Keratinocyte (primary cell): ENCODE measurements at regions not wholly inside any gene's neighbourhood (a gene's known extent, or its start where the extent isn't known, plus 50 kb on each side); places are given as distances from the start of the nearest gene placed in this dataset.

Experiments
- DNase-seq: peaks from one replicate; pipeline ENCODE4 v3.0.0-alpha.2; 2011; ENCODE audit warnings: low read depth, missing footprints, low spot score
- FAIRE-seq: peaks from 2 replicates; lab custom pipeline; 2011; peaks lifted over from hg19 to GRCh38; lab: Jason Lieb, UNC
- H2AFZ ChIP-seq: 2 replicates; pipeline ENCODE4 v1.6.0; 2012; ENCODE audit warnings: low read length, control low read depth, inconsistent platforms; ENCODE audit not compliant: control insufficient read depth
- H3K27ac ChIP-seq: 2 replicates; pipeline ENCODE4 v1.5.1; 2011; ENCODE audit warnings: low read length; ENCODE audit not compliant: control insufficient read depth, insufficient read depth
- H3K27me3 ChIP-seq: 3 replicates; pipeline ENCODE4 v1.6.0; 2011; ENCODE audit warnings: low read length; ENCODE audit not compliant: control insufficient read depth, insufficient read depth; ENCODE audit errors: extremely low read depth
- H3K36me3 ChIP-seq, 2 experiments: 2 replicates in 1 of 2; 3 replicates in 1 of 2; pipeline ENCODE4 v1.5.1; 2011; ENCODE audit warnings: low read length in 2 of 2, mild to moderate bottlenecking in 1 of 2; ENCODE audit not compliant: control insufficient read depth in 2 of 2, insufficient read depth in 2 of 2; ENCODE audit errors: extremely low read depth in 1 of 2
- H3K4me1 ChIP-seq: 3 replicates; pipeline ENCODE4 v1.5.1; 2011; ENCODE audit warnings: low read length; ENCODE audit not compliant: control insufficient read depth, insufficient read depth; ENCODE audit errors: extremely low read depth
- H3K4me2 ChIP-seq: 3 replicates; pipeline ENCODE4 v1.6.0; 2011; ENCODE audit warnings: low read depth, low read length; ENCODE audit not compliant: control insufficient read depth, insufficient read depth; ENCODE audit errors: extremely low read depth
- H3K4me3 ChIP-seq, 3 experiments: fragments of 200-600 bp in 1 of 3; sonication (generic) in 1 of 3; 2 replicates in 2 of 3; 3 replicates in 1 of 3; pipeline ENCODE4 v1.5.1; 2011 to 2016; ENCODE audit warnings: low read length in 3 of 3, mild to moderate bottlenecking in 3 of 3, control low read depth in 2 of 3, inconsistent platforms in 1 of 3, low read depth in 1 of 3, mixed read lengths in 1 of 3, mixed run types in 1 of 3, moderate library complexity in 1 of 3; ENCODE audit not compliant: control insufficient read depth in 2 of 3, insufficient read depth in 2 of 3; ENCODE audit errors: extremely low read depth in 1 of 3
- H3K79me2 ChIP-seq: 2 replicates; pipeline ENCODE4 v1.6.0; 2012; ENCODE audit warnings: low read length; ENCODE audit not compliant: control insufficient read depth, insufficient read depth
- H3K9ac ChIP-seq: 3 replicates; pipeline ENCODE4 v1.6.0; 2011; ENCODE audit warnings: low read length; ENCODE audit not compliant: control insufficient read depth, insufficient read depth; ENCODE audit errors: extremely low read depth
- H3K9me1 ChIP-seq: 3 replicates; pipeline ENCODE4 v1.6.0; 2011; ENCODE audit warnings: low read length; ENCODE audit not compliant: control insufficient read depth, insufficient read depth; ENCODE audit errors: extremely low read depth
- H3K9me3 ChIP-seq: 2 replicates; pipeline ENCODE4 v1.5.1; 2012; ENCODE audit warnings: low read depth, low read length; ENCODE audit not compliant: control insufficient read depth
- H4K20me1 ChIP-seq: 3 replicates; pipeline ENCODE4 v1.6.0; 2011; ENCODE audit warnings: low read length; ENCODE audit not compliant: control insufficient read depth, insufficient read depth; ENCODE audit errors: extremely low read depth
- CTCF ChIP-seq, 3 experiments: IDR thresholded peaks in 1 of 3; conservative IDR thresholded peaks in 1 of 3; optimal IDR thresholded peaks in 1 of 3; 2 replicates in 2 of 3; 3 replicates in 1 of 3; pipeline versions ENCODE3 to v1.5.1; 2011; ENCODE audit warnings: low read length in 3 of 3, mild to moderate bottlenecking in 3 of 3, moderate library complexity in 2 of 3, control low read depth in 1 of 3, inconsistent platforms in 1 of 3; ENCODE audit not compliant: insufficient read depth in 2 of 3; ENCODE audit errors: extremely low read depth in 1 of 3
- EZH2 ChIP-seq: IDR thresholded peaks from one replicate; pipeline ENCODE4 v1.6.1; 2012; ENCODE audit warnings: inconsistent platforms, mild to moderate bottlenecking, low read length, moderate library complexity
- dilution Hi-C: fragments of 300-500 bp; cut with MboI; formaldehyde crosslinking; loops from one replicate; pipeline ENCODE4 v1.7.0; 2020; ENCODE audit warnings: low sequenced_read_pairs; ENCODE audit not compliant: extremely low pct_ligation_motif_present

GRCh38 chr4:182144626-182145333 is 98.4 kb upstream of the TENM3 start:
- Histone ChIP-seq H3K4me2 (peak overlapping the region; percentile 98), H3K36me3 (no peaks in the 10 kb centered on the region), H3K4me3 (peak overlapping the region; percentile 76 to 89 (median 86)), H3K27me3 (no peaks in the 10 kb centered on the region), H3K79me2 (peaks cover 59% of the 10 kb centered on the region), H3K9me3 (no peaks in the 10 kb centered on the region), H4K20me1 (no peaks in the 10 kb centered on the region), H3K4me1 (peaks cover 29% of the 10 kb centered on the region), H3K27ac (peak overlapping the region; percentile 93), H3K9me1 (no peaks in the 10 kb centered on the region), H3K9ac (peak overlapping the region; percentile 98), H2AFZ (peak overlapping the region; percentile 56)
- dilution Hi-C loops = no loop called here
- no peak for FAIRE-seq
- DNase-seq = no peak
- no peak for TF ChIP-seq EZH2
- no peak for TF ChIP-seq CTCF (optimal IDR thresholded peaks at IDR 0.05 in 1 of 3, IDR thresholded peaks at IDR 0.05 in 1 of 3, conservative IDR thresholded peaks at IDR 0.05 in 1 of 3; ENCODE audit: extremely low read depth in 1 of 3, insufficient read depth in 2 of 3, low read length in 3 of 3)

- Histone ChIP-seq H2AFZ (peak overlapping the region; percentile 56), H3K9me1 (no peaks in the 10 kb centered on the region), H3K9me3 (no peaks in the 10 kb centered on the region), H3K79me2 (peaks cover 65% of the 10 kb centered on the region), H3K4me2 (peak overlapping the region; percentile 98), H3K4me3 (peak overlapping the region; percentile 61 to 89 (median 86)), H3K36me3 (no peaks in the 10 kb centered on the region), H4K20me1 (no peaks in the 10 kb centered on the region), H3K4me1 (peaks cover 29% of the 10 kb centered on the region), H3K27me3 (no peaks in the 10 kb centered on the region), H3K9ac (peak overlapping the region; percentile 98), H3K27ac (peak overlapping the region; percentile 93)
- TF ChIP-seq CTCF (optimal IDR thresholded peaks at IDR 0.05 in 1 of 3, IDR thresholded peaks at IDR 0.05 in 1 of 3, conservative IDR thresholded peaks at IDR 0.05 in 1 of 3; ENCODE audit: extremely low read depth in 1 of 3, insufficient read depth in 2 of 3, low read length in 3 of 3) (no peak), EZH2 (no peak)
- FAIRE-seq = peak; percentile 87
- dilution Hi-C loops = no loop called here
- no peak for DNase-seq
These were observed 97.8 kb upstream of the TENM3 start for GRCh38 chr4:182145334-182145905.
